ENCODE measurements at regions not wholly inside any gene's neighbourhood (a gene's known extent, or its start where the extent isn't known, plus 50 kb on each side); places are given as distances from the start of the nearest gene placed in this dataset.
"Not testable (repeated sequence)": the region's sequence is repeated elsewhere in the genome, so short reads cannot be mapped to it uniquely, and the experiment has no call there.

DNA sequence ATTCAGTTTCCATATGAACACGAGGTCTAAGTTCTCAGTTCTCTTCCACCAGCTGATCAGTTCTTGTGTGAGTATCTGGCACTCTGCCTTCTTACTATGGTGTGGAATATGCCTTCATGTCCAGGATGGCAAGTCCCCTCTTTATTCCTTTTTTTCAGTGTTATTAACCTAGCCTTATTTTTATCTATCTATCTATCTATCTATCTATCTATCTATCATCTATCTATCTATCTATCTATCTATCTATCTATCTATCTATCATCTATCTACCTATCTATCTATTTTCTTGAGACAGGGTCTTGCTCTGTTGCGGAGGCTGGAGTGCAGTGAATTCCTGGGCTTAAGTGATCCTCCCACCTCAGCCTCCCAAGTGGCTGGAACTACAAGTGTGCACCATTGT lies 329.2 kb upstream of the TNRC6C start:
- TF ChIP-seq, protein P1, sequence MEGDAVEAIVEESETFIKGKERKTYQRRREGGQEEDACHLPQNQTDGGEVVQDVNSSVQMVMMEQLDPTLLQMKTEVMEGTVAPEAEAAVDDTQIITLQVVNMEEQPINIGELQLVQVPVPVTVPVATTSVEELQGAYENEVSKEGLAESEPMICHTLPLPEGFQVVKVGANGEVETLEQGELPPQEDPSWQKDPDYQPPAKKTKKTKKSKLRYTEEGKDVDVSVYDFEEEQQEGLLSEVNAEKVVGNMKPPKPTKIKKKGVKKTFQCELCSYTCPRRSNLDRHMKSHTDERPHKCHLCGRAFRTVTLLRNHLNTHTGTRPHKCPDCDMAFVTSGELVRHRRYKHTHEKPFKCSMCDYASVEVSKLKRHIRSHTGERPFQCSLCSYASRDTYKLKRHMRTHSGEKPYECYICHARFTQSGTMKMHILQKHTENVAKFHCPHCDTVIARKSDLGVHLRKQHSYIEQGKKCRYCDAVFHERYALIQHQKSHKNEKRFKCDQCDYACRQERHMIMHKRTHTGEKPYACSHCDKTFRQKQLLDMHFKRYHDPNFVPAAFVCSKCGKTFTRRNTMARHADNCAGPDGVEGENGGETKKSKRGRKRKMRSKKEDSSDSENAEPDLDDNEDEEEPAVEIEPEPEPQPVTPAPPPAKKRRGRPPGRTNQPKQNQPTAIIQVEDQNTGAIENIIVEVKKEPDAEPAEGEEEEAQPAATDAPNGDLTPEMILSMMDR (IDR thresholded peaks at IDR 0.05), result not testable (repeated sequence)
- TF ChIP-seq POLR2A, EP300 (IDR thresholded peaks at IDR 0.05): not testable (repeated sequence)
